ENCODE measurements at regions not wholly inside any gene's neighbourhood (a gene's known extent, or its start where the extent isn't known, plus 50 kb on each side); places are given as distances from the start of the nearest gene placed in this dataset.

DNA sequence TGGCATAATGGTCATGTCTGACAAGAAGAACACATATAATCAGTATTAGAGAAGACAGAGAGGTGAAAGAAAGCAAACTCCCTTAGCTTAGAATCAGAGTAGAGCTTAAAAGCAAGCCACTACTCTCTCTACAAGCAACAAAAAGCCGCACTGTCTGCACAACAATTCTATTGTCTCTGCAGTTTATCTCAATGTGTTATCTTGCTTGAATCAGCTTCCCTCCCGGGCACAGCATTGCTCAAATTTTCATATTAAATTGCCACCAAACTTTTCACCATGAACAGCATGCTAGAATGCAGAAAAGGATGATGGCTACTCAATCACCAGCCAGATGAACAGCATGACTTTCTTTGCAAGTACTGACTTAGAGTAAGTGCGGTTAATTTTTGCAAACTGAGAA, 356.0 kb upstream of the KYNU start:
- TF ChIP-seq, protein P1, sequence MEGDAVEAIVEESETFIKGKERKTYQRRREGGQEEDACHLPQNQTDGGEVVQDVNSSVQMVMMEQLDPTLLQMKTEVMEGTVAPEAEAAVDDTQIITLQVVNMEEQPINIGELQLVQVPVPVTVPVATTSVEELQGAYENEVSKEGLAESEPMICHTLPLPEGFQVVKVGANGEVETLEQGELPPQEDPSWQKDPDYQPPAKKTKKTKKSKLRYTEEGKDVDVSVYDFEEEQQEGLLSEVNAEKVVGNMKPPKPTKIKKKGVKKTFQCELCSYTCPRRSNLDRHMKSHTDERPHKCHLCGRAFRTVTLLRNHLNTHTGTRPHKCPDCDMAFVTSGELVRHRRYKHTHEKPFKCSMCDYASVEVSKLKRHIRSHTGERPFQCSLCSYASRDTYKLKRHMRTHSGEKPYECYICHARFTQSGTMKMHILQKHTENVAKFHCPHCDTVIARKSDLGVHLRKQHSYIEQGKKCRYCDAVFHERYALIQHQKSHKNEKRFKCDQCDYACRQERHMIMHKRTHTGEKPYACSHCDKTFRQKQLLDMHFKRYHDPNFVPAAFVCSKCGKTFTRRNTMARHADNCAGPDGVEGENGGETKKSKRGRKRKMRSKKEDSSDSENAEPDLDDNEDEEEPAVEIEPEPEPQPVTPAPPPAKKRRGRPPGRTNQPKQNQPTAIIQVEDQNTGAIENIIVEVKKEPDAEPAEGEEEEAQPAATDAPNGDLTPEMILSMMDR (IDR thresholded peaks at IDR 0.05): no peak
- TF ChIP-seq EP300 (IDR thresholded peaks at IDR 0.05) (no peak), POLR2AphosphoS5 (IDR thresholded peaks at IDR 0.05) (no peak), POLR2A (IDR thresholded peaks at IDR 0.05) (no peak)
- Histone ChIP-seq H3K9me3 (no peaks in the 10 kb centered on the region), H3K27ac (no peak overlapping the region), H3K4me3 (no peak overlapping the region), H3K4me1 (no peaks in the 10 kb centered on the region), H3K27me3 (no peaks in the 10 kb centered on the region), H3K36me3 (no peaks in the 10 kb centered on the region)
- 71 to 74% methylated on average over 3 of the region's 3 CpGs for WGBS, 2 donors
- DNase-seq (no peak), ATAC-seq (ENCODE audit: low FRiP score in 2 of 2) (no peak)

DNA sequence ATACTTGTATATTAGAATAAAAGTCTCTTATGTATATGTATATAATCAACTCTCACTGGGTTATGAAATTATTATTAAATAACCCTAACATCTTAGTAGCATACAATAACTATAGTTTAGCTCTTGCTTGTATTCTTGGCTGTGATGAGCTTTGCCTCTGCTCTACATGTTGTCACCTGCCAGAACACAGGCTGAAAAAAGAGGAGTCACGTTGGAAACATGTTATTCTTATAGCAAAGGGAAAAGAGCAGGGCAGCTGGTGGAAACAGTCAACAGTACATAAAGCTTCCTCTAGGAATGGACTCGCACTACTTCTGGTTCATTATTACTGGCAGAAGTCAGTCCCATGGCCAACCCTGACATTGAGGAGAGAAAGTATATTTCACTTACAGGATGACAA, 362.0 kb upstream of the KYNU start:
- H3K4me3 ChIP-seq: no peak overlapping the region
- H3K4me1 ChIP-seq: no peaks in the 10 kb centered on the region
- ATAC-seq (ENCODE audit: low FRiP score in 2 of 2) (no peak), DNase-seq (no peak)
- H3K36me3 ChIP-seq: no peaks in the 10 kb centered on the region
- H3K9me3 ChIP-seq: no peaks in the 10 kb centered on the region
- H3K27me3 ChIP-seq: no peaks in the 10 kb centered on the region
- no peak for TF ChIP-seq EP300 (IDR thresholded peaks at IDR 0.05)
- no peak for TF ChIP-seq POLR2AphosphoS5 (IDR thresholded peaks at IDR 0.05)
- no peak for TF ChIP-seq POLR2A (IDR thresholded peaks at IDR 0.05)
- TF ChIP-seq, protein P1 (IDR thresholded peaks at IDR 0.05): no peak
- H3K27ac ChIP-seq: no peak overlapping the region
- WGBS, 2 donors: 68 to 74% methylated on average over 2 of the region's 2 CpGs

DNA sequence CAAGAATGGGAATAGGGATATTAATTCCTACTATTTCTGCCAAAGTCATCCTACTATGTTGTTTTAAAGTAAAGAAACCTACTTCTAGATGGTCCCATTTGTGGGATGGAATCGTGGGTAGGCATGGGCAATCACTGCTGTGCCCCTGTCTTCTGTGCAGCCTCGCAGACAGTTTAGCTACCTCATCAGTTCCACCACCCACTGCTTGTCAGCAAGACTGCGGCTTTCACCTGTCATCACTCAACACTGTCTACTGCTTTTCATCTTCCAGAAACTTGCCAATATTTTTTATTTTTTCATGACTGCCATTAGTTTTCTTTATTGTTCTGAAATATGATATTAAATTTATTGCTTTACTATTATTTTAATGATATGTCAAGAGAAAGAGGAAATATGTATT, 368.1 kb upstream of the KYNU start:
- H3K4me1 ChIP-seq: no peaks in the 10 kb centered on the region
- no peak for ATAC-seq (ENCODE audit: low FRiP score in 2 of 2)
- DNase-seq: no peak
- H3K27me3 ChIP-seq: no peaks in the 10 kb centered on the region
- H3K36me3 ChIP-seq: no peaks in the 10 kb centered on the region
- H3K9me3 ChIP-seq: no peaks in the 10 kb centered on the region
- 77% methylated on average over 3 of the region's 3 CpGs for WGBS, 2 donors
- H3K27ac ChIP-seq: no peak overlapping the region
- TF ChIP-seq, protein P1 (IDR thresholded peaks at IDR 0.05): no peak
- TF ChIP-seq EP300 (IDR thresholded peaks at IDR 0.05): no peak
- TF ChIP-seq POLR2AphosphoS5 (IDR thresholded peaks at IDR 0.05): no peak
- TF ChIP-seq POLR2A (IDR thresholded peaks at IDR 0.05): no peak
- no peak overlapping the region for H3K4me3 ChIP-seq

DNA sequence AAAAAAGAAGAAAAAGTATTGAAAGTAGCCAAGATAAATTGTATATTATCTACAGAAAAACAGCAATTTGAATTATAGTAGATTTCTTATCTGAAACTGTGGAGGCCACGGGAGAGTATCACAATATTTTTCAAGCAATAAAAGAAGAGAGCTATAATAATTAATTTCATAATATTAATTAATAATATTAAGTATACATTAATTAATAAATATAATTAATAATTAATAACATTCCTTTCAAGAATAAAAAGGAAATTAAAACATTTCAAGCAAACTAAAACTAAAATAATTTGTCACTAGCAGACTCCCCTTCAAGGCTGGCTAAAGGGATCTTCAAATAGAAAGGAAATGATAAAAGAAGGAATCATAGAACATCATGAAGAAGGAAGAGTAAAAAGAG, 372.7 kb upstream of the KYNU start:
- 82 to 88% methylated on average over 1 of the region's 1 CpG for WGBS, 2 donors

DNA sequence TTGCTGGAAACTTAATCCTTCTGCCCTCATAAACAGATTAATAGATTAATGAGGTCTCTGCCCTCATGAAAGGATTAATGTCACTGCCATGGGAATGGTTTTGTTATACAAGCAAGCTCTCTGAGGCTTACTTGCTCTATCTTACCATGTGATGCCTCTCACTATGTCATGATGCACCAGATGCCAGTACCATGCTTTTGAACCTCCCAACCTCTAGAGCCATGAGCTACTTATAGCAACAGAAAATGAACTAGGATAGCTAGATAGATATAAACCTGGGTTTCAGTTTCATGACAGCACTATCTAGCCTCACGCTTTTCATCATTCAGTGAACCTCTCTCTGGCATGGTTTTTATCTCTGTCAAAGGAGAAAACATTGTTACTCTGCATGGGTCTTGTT, 371.6 kb upstream of the LRP1B start:
- DNase-seq: no peak
- Histone ChIP-seq H3K27me3 (no peaks in the 10 kb centered on the region), H3K4me1 (no peaks in the 10 kb centered on the region), H3K4me3 (no peak overlapping the region), H3K36me3 (no peaks in the 10 kb centered on the region), H3K27ac (no peak overlapping the region), H3K9me3 (no peaks in the 10 kb centered on the region)
- WGBS, 2 donors: 88 to 93% methylated on average over 1 of the region's 1 CpG
- TF ChIP-seq POLR2A (IDR thresholded peaks at IDR 0.05) (no peak), POLR2AphosphoS5 (IDR thresholded peaks at IDR 0.05) (no peak), EP300 (IDR thresholded peaks at IDR 0.05) (no peak)
- TF ChIP-seq, protein P1 (IDR thresholded peaks at IDR 0.05): no peak
- ATAC-seq (ENCODE audit: low FRiP score in 2 of 2): no peak

More for the DNA sequence above, 372.7 kb upstream of the KYNU start:
- Histone ChIP-seq H3K27me3 (no peaks in the 10 kb centered on the region), H3K36me3 (no peaks in the 10 kb centered on the region), H3K9me3 (no peaks in the 10 kb centered on the region), H3K4me1 (no peaks in the 10 kb centered on the region), H3K4me3 (no peak overlapping the region), H3K27ac (no peak overlapping the region)
- DNase-seq (no peak), ATAC-seq (ENCODE audit: low FRiP score in 2 of 2) (no peak)
- TF ChIP-seq POLR2A (IDR thresholded peaks at IDR 0.05): no peak
- no peak for TF ChIP-seq EP300 (IDR thresholded peaks at IDR 0.05)

Measured in upper lobe of left lung (tissue), 6 donors.